ENCODE measurements at regions not wholly inside any gene's neighbourhood (a gene's known extent, or its start where the extent isn't known, plus 50 kb on each side); places are given as distances from the start of the nearest gene placed in this dataset.

GRCh38 chr10:52663161-52663560 lies 109.4 kb downstream of the MBL2 start:
- no peak overlapping the region for H3K56ac ChIP-seq (ENCODE audit: extremely low read depth, insufficient read depth, low read length)
- no peak overlapping the region for H3K14ac ChIP-seq (replicated peaks; ENCODE audit: low read depth, low read length)
- no peaks in the 10 kb centered on the region for H3K27me3 ChIP-seq (ENCODE audit: control insufficient read depth, insufficient read depth, low read length)
- H3K18ac ChIP-seq (ENCODE audit: low read depth, low read length) = no peak overlapping the region
- intact Hi-C loops (cut with micrococcal nuclease) (no loop called here), dilution Hi-C loops (cut with HindIII; ENCODE audit: low sequenced_read_pairs, unreplicated experiment) (no loop called here), in situ Hi-C loops (cut with MboI; ENCODE audit: low sequenced_read_pairs) (no loop called here)
- no peak overlapping the region for H3K4me2 ChIP-seq (ENCODE audit: low read depth, low read length)
- no peak overlapping the region for H2AFZ ChIP-seq (replicated peaks; ENCODE audit: low read length, poor library complexity)
- no peak overlapping the region for H2BK20ac ChIP-seq (ENCODE audit: low read depth, low read length)
- ChIA-PET CTCF (no interaction called here), POLR2A (ENCODE audit: unreplicated experiment) (no interaction called here)
- DNase-seq (no peak), ATAC-seq (ENCODE audit: low read depth) (no peak)
- TF ChIP-seq NFE2L2 (IDR thresholded peaks at IDR 0.05; ENCODE audit: low read depth, low read length) (no peak), BHLHE40 (IDR thresholded peaks at IDR 0.05; ENCODE audit: low read depth, low read length) (no peak), CEBPB (IDR thresholded peaks at IDR 0.05; ENCODE audit: low read depth, low read length) (no peak)
- H3K4me1 ChIP-seq (ENCODE audit: control insufficient read depth, insufficient read depth, low read length) = no peaks in the 10 kb centered on the region
- H3K4ac ChIP-seq (ENCODE audit: low read depth, low read length) = no peak overlapping the region
- no peak overlapping the region for H2AK9ac ChIP-seq (replicated peaks; ENCODE audit: low read depth, low read length, poor library complexity)
- no peak overlapping the region for H4K5ac ChIP-seq (ENCODE audit: low read depth, low read length)
- H3K4me3 ChIP-seq (ENCODE audit: insufficient read depth, low read depth, low read length) = no peak overlapping the region
- no peak overlapping the region for H3K27ac ChIP-seq (ENCODE audit: insufficient read depth, low read length)
- no peak overlapping the region for H3K9ac ChIP-seq (ENCODE audit: low read depth, low read length)
- BruUV-seq (replicated peaks) = no TSS peak
- H3K9me1 ChIP-seq (ENCODE audit: insufficient read depth, low read length) = no peaks in the 10 kb centered on the region
- no peak overlapping the region for H4K91ac ChIP-seq (ENCODE audit: insufficient read depth, low read depth, low read length)
- H2BK15ac ChIP-seq (ENCODE audit: low read depth, low read length) = no peak overlapping the region
- WGBS, 2 experiments (ENCODE audit: extremely low coverage in 2 of 2, insufficient read length in 1 of 2) = no CpG with 5 or more reads among the region's 3 CpGs
- H3K36me3 ChIP-seq (ENCODE audit: control insufficient read depth, insufficient read depth, low read length) = no peaks in the 10 kb centered on the region
- peaks cover 3% of the 10 kb centered on the region; the same call in 1 of the 2 replicates for H3K9me3 ChIP-seq (ENCODE audit: control insufficient read depth, insufficient read depth, low read length)
- no peak overlapping the region for H2AK5ac ChIP-seq (ENCODE audit: low read depth, low read length)
- H4K20me1 ChIP-seq (ENCODE audit: insufficient read depth, low read length) = no peaks in the 10 kb centered on the region
- H2BK5ac ChIP-seq (ENCODE audit: low read depth, low read length, poor library complexity, severe bottlenecking) = no peak overlapping the region
- H3K23ac ChIP-seq (ENCODE audit: low read depth, low read length) = no peak overlapping the region
- H3K79me1 ChIP-seq (ENCODE audit: low read depth in 1 of 2, low read length in 2 of 2) = no peaks in the 10 kb centered on the region
- no peak overlapping the region for H4K8ac ChIP-seq (ENCODE audit: low read depth in 2 of 2, low read length in 2 of 2)
- H2BK120ac ChIP-seq (ENCODE audit: low read depth, low read length) = no peak overlapping the region

All from IMR-90 (cell line).